Common myeloid progenitor, CD34-positive (primary cell): ENCODE measurements at regions not wholly inside any gene's neighbourhood (a gene's known extent, or its start where the extent isn't known, plus 50 kb on each side); places are given as distances from the start of the nearest gene placed in this dataset.

Source experiments
- CTCF ChIA-PET: fragments of 350-600 bp; sonication (Branson Sonifier 250); formaldehyde crosslinking; loops from one replicate; lab custom pipeline; 2021; ENCODE audit warnings: antibody characterized with exemption; lab: Charles Lee
- POLR2A ChIA-PET: fragments of 350-600 bp; sonication (Branson Sonifier 250); formaldehyde crosslinking; loops from one replicate; lab custom pipeline; 2021; ENCODE audit warnings: antibody characterized with exemption; lab: Charles Lee
- DNase-seq, 3 donors: peaks; one replicate each; pipeline versions ENCODE4 v3.0.0 to v3.0.0-alpha.2; 2013
- H3K27ac ChIP-seq, 2 experiments: 1 replicate in 1 of 2; 2 replicates in 1 of 2; pipeline ENCODE4 v1.7.0; 2013; ENCODE audit warnings: inconsistent platforms in 2 of 2, low read length in 2 of 2, mild to moderate bottlenecking in 2 of 2, low read depth in 1 of 2, moderate library complexity in 1 of 2; ENCODE audit not compliant: severe bottlenecking in 2 of 2, insufficient read depth in 1 of 2, poor library complexity in 1 of 2
- H3K27me3 ChIP-seq, 5 experiments: replicated peaks in 2 of 5; 1 replicate in 3 of 5; 2 replicates in 2 of 5; pipeline versions ENCODE4 v1.6.1 to v1.7.0; 2013; ENCODE audit warnings: low read length in 4 of 5, mild to moderate bottlenecking in 2 of 5, moderate library complexity in 2 of 5, inconsistent platforms in 1 of 5; ENCODE audit not compliant: insufficient read depth in 5 of 5, control insufficient read depth in 4 of 5
- H3K36me3 ChIP-seq, 4 experiments: 1 replicate in 2 of 4; 2 replicates in 2 of 4; pipeline versions ENCODE4 v1.6.1 to v1.7.0; 2013; ENCODE audit warnings: low read length in 3 of 4, control low read depth in 1 of 4, mild to moderate bottlenecking in 1 of 4; ENCODE audit not compliant: control insufficient read depth in 4 of 4, insufficient read depth in 4 of 4
- H3K4me1 ChIP-seq, 4 experiments: 1 replicate in 3 of 4; 2 replicates in 1 of 4; pipeline versions ENCODE4 v1.6.1 to v1.7.1; 2013; ENCODE audit warnings: low read length in 3 of 4, mild to moderate bottlenecking in 3 of 4, control low read depth in 1 of 4, inconsistent platforms in 1 of 4, moderate library complexity in 1 of 4; ENCODE audit not compliant: control insufficient read depth in 4 of 4, insufficient read depth in 4 of 4; ENCODE audit errors: control extremely low read depth in 1 of 4
- H3K4me3 ChIP-seq, 7 experiments: 1 replicate in 4 of 7; 2 replicates in 3 of 7; pipeline versions ENCODE4 v1.5.1 to v1.7.0; 2013; ENCODE audit warnings: mild to moderate bottlenecking in 7 of 7, low read length in 6 of 7, moderate library complexity in 6 of 7, inconsistent platforms in 2 of 7, low read depth in 2 of 7, control low read depth in 1 of 7; ENCODE audit not compliant: insufficient read depth in 4 of 7, control insufficient read depth in 1 of 7; ENCODE audit errors: extremely low read depth in 1 of 7
- H3K9me3 ChIP-seq, 5 experiments: 1 replicate in 4 of 5; 2 replicates in 1 of 5; pipeline versions ENCODE4 v1.6.1 to v1.7.1; 2013; ENCODE audit warnings: low read length in 4 of 5, mild to moderate bottlenecking in 2 of 5, inconsistent platforms in 1 of 5, low read depth in 1 of 5, moderate library complexity in 1 of 5; ENCODE audit not compliant: control insufficient read depth in 4 of 5, insufficient read depth in 2 of 5; ENCODE audit errors: control extremely low read depth in 1 of 5
- WGBS: methylation state at CpG from one replicate; pipeline ENCODE4 v1.1.5; 2013; ENCODE audit not compliant: insufficient coverage; 5-methylcytosine and 5-hydroxymethylcytosine counted together

DNA sequence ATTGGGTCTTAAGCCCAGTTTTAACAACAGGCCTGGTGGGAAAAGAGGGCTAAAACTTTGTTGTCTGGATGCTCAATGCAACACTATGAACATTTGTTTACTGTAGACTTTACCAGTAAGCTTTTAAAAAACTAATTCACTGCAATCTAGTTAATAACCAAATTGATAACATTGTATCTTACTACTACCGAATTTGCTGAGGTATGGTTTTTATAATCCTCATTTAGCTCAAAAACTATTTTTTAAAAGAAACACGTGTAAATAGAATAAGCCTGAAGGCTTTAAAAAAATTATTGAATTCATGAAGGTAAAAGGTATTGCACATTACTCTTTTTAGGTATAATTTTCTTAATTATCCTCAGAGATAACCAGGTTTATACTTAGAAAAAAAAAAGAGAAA, 500.6 kb downstream of the RWDD3 start:
- Histone ChIP-seq H3K4me1 (no peaks in the 10 kb centered on the region), H3K36me3 (no peaks in the 10 kb centered on the region), H3K9me3 (peaks cover 0 to 2% (median 0%) of the 10 kb centered on the region in 5 experiments), H3K27ac (no peak overlapping the region), H3K4me3 (no peak overlapping the region), H3K27me3 (no peaks in the 10 kb centered on the region)
- POLR2A ChIA-PET: no interaction called here
- no peak for DNase-seq
- CTCF ChIA-PET: no interaction called here
- WGBS: no CpG with 5 or more reads among the region's 2 CpGs

DNA sequence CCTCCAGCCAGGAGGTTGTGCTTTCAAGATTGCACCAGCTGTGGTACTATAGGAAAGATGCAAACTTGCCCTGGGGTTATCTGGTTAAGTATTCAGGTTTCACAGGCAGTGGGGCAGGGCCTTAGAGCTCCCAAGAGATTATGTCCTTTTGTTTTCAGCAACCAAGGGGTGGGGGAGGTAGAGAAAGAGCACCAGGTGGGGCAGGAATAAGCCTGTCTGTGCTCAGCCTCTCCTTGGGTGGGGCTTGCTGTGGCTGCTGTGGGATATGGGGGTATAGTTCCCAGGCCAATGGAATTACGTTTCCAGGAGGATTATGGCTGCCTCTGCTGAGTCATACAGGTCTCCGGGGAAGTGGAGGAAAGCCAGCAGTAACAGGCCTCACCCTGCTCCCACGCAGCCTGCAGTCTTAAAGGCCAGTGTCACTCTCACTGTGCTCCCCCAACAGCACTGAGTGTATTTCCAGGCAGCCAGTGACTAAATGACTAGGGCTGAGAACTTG, 508.6 kb downstream of the RWDD3 start:
- Histone ChIP-seq H3K27ac (no peak overlapping the region), H3K9me3 (no peaks in the 10 kb centered on the region)
- 92% methylated on average over 3 of the region's 3 CpGs for WGBS

DNA sequence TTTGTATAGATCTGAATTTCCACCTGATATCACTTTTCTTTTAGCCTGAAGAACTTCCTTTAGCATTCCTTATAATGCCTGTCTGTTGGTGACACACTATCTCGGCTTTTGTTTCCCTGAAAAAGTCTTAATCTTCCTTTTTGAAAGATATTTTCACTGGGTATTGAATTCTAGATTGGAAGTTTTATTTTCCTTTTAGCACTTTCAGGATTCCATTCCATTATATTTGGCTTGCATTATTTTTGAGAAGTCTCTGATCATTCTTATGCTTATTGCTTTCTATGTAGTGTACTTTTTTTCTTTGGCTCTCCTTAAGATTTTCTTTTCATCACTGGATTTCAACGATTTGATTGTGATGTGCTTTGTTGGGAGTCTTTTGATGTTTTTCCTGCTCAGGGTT, 510.7 kb downstream of the RWDD3 start:
- Histone ChIP-seq H3K27me3 (no peaks in the 10 kb centered on the region), H3K36me3 (no peaks in the 10 kb centered on the region), H3K4me1 (no peaks in the 10 kb centered on the region), H3K4me3 (no peak overlapping the region), H3K27ac (no peak overlapping the region), H3K9me3 (peaks cover 0 to 2% (median 0%) of the 10 kb centered on the region in 5 experiments)
- no peak for DNase-seq
- no CpG with 5 or more reads among the region's 2 CpGs for WGBS
- ChIA-PET POLR2A (no interaction called here), CTCF (no interaction called here)

More for the DNA sequence above, 508.6 kb downstream of the RWDD3 start:
- H3K4me1 ChIP-seq: no peaks in the 10 kb centered on the region
- no peak overlapping the region for H3K4me3 ChIP-seq
- no peaks in the 10 kb centered on the region for H3K36me3 ChIP-seq
- no peak for DNase-seq
- POLR2A ChIA-PET: no interaction called here
- H3K27me3 ChIP-seq: no peaks in the 10 kb centered on the region
- CTCF ChIA-PET: no interaction called here

DNA sequence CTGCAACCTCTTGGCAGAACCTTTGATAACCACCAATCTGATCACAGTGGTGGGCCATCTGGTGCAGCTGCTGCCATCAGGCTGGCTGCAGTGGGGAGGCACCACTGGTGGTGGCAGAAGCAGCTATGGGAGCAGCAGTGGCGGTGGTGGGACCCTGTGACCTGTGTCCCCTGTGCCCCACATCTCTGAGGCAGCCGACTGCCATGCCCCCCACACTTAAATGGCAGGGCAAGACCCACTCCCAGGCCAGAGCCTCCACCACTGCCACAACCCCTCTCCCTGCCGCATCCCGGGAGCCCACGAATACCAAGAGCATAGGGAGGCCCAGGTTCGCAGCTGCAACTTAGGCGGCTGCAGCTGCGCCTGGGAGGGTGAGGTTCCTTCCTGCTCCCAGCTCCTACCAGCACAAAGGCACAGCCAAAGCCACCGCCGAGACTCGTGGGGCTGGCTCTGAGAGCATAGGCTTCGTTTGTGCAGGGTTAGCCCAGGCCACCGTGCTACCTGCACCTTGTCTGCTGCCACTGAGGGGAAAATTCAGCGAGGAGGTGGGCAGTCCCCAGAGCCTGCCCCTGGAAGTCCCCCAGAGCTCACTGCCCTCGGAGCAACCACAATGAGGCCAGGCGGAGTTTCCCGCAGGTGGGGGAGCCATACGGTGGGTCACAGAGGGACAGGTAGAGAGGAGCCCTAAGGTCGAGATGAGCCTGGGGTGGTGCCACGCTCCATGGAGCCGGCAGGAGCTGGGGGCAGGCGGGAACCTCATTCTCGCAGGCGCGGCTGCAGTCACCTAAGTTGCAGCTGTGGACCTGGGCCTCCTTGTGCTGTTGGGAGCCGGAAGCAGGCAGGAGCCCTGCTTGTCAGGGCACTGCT, 518.7 kb downstream of the RWDD3 start:
- over 99% methylated on average over 23 of the region's 26 CpGs for WGBS
- no peak overlapping the region for H3K27ac ChIP-seq
- H3K4me1 ChIP-seq: no peaks in the 10 kb centered on the region
- POLR2A ChIA-PET: no interaction called here
- H3K27me3 ChIP-seq: no peaks in the 10 kb centered on the region
- no peak for DNase-seq
- H3K36me3 ChIP-seq: no peaks in the 10 kb centered on the region
- CTCF ChIA-PET: interaction anchor here (1.3 kb wide), 1 partner anchor 9 kb away, joined by 3 read pairs; no protein-coding TSS in a partner anchor
- H3K9me3 ChIP-seq: peaks cover 3 to 27% (median 8%) of the 10 kb centered on the region in 5 experiments
- H3K4me3 ChIP-seq: no peak overlapping the region

DNA sequence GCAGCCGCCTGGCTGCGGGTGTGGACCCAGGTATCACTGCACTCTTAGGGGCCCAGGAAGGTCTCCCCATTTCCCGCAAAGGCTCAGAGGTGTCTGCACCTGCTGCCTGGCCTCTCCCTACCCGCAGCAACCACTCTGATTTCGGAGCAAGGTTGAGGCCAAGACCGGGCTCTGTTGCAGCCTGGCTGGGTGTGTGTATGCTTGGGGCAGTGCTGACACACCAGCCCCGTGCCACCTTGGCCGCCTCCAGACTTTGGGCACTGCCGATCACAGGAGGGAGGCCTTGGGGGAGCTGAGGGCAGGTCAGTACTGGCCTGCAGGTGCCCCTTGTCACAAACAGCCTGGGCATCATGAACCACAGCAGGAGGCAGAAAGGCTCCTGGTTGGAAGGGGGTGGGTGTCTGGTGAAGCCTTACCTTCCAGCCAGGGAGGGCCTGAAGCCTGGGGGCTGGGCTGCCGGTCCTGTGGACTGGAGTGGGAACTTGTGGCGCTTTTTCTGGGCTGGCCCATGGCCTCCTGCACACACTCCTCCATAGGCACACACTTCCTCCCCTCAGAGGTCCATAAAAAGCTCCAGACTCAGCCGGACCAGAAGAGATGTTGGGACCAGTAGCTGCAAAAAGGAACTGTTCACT, 519.5 kb downstream of the RWDD3 start:
- Histone ChIP-seq H3K27ac (no peak overlapping the region), H3K4me1 (no peaks in the 10 kb centered on the region), H3K9me3 (peaks cover 3 to 27% (median 8%) of the 10 kb centered on the region in 5 experiments), H3K4me3 (no peak overlapping the region), H3K36me3 (no peaks in the 10 kb centered on the region), H3K27me3 (no peaks in the 10 kb centered on the region)
- DNase-seq: no peak
- 99% methylated on average over 10 of the region's 12 CpGs for WGBS
- ChIA-PET CTCF (interaction anchor here (1.3 kb wide), 1 partner anchor 9 kb away, joined by 3 read pairs; no protein-coding TSS in a partner anchor), POLR2A (no interaction called here)

DNA sequence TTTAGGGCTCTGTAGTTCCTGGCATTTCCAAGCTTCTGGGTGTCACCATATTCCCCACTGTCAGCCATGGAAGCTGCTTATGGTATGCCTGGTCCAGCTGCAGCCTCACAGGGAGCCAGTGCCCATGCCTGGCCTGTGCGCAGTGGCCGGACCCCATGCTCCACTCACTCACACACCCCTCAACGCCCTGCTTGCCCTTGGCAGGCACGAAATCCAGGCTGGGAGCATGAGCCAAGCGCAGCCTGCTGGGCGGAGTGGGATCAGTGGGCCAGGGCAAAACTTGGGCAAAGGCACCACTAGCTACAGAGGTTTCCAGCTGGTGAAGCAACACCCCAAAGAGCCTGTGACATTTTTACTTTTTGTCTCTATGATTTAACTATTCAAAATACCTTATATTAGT, 520.4 kb downstream of the RWDD3 start:
- no peak overlapping the region for H3K27ac ChIP-seq
- no peak for DNase-seq
- POLR2A ChIA-PET: no interaction called here
- 91% methylated on average over 5 of the region's 6 CpGs for WGBS
- H3K4me3 ChIP-seq: no peak overlapping the region
- H3K36me3 ChIP-seq: no peaks in the 10 kb centered on the region
- H3K9me3 ChIP-seq: peaks cover 3 to 27% (median 8%) of the 10 kb centered on the region in 5 experiments
- CTCF ChIA-PET: no interaction called here
- H3K4me1 ChIP-seq: no peaks in the 10 kb centered on the region
- no peaks in the 10 kb centered on the region for H3K27me3 ChIP-seq

DNA sequence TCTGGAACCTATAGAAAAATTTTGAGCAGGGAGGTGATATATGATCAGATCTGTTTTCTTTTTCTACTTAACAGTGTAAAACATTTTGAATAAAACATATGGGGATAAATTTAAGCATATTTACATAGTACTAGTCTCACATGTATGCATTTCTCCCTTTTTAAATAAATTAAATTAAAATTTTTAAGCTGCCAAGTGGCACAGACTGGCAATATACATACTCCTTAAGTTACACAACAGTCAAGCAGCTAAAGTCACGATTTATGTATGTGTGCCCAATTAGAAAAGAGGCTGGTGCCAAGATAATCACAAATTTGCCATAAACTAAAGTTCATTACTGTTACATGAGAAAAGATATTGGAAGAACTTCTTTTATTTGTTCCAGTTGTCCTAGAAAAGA, 532.0 kb downstream of the RWDD3 start:
- no peak for DNase-seq
- WGBS: no CpG with 5 or more reads among the region's 1 CpG
- Histone ChIP-seq H3K4me1 (peaks cover 0 to 8% (median 4%) of the 10 kb centered on the region in 4 experiments), H3K4me3 (no peak overlapping the region), H3K27me3 (no peaks in the 10 kb centered on the region), H3K27ac (no peak overlapping the region), H3K36me3 (no peaks in the 10 kb centered on the region), H3K9me3 (peaks cover 0 to 4% (median 0%) of the 10 kb centered on the region in 5 experiments)
- ChIA-PET CTCF (interaction anchor here (1.1 kb wide), 1 partner anchor 12 kb away, joined by 4 read pairs; no protein-coding TSS in a partner anchor), POLR2A (no interaction called here)
